Endodermal cell (in vitro differentiated cells): ENCODE measurements at regions not wholly inside any gene's neighbourhood (a gene's known extent, or its start where the extent isn't known, plus 50 kb on each side); places are given as distances from the start of the nearest gene placed in this dataset.

ENCODE experiments used
- DNase-seq: peaks from one replicate; pipeline ENCODE4 v3.0.0-alpha.2; 2017
- H3K27ac ChIP-seq: 2 replicates; pipeline ENCODE4 v1.5.1; 2013; ENCODE audit warnings: mild to moderate bottlenecking, low read depth, low read length, moderate library complexity
- H3K27me3 ChIP-seq: 2 replicates; pipeline ENCODE4 v1.6.1; 2013; ENCODE audit warnings: mild to moderate bottlenecking, low read length, moderate library complexity; ENCODE audit not compliant: insufficient read depth, control insufficient read depth, poor library complexity, severe bottlenecking
- H3K36me3 ChIP-seq: 2 replicates; pipeline ENCODE4 v1.7.0; 2013; ENCODE audit warnings: mild to moderate bottlenecking, low read length, moderate library complexity; ENCODE audit not compliant: control insufficient read depth, insufficient read depth
- H3K4me1 ChIP-seq: one replicate; pipeline ENCODE4 v1.7.0; 2013; ENCODE audit warnings: low read length; ENCODE audit not compliant: control insufficient read depth, insufficient read depth
- H3K4me3 ChIP-seq: 2 replicates; pipeline ENCODE4 v1.5.1; 2013; ENCODE audit warnings: mild to moderate bottlenecking, low read length, moderate library complexity
- H3K9ac ChIP-seq: 2 replicates; pipeline ENCODE4 v1.6.1; 2013; ENCODE audit warnings: mild to moderate bottlenecking, low read length, moderate library complexity; ENCODE audit not compliant: poor library complexity, severe bottlenecking; ENCODE audit errors: extremely low read depth
- H3K9me3 ChIP-seq: 2 replicates; pipeline ENCODE4 v1.6.1; 2013; ENCODE audit warnings: mild to moderate bottlenecking, low read length, moderate library complexity; ENCODE audit not compliant: control insufficient read depth
- H3K27ac Mint-ChIP-seq: 2 replicates; pipeline ENCODE4 v1.8.0; 2020; ENCODE audit warnings: mixed read lengths
- H3K27me3 Mint-ChIP-seq: 2 replicates; pipeline ENCODE4 v1.8.0; 2021; ENCODE audit warnings: mild to moderate bottlenecking, mixed read lengths; ENCODE audit not compliant: insufficient read depth
- H3K36me3 Mint-ChIP-seq: 2 replicates; pipeline ENCODE4 v1.8.0; 2020; ENCODE audit warnings: low read depth, mixed read lengths
- H3K4me1 Mint-ChIP-seq: 2 replicates; pipeline ENCODE4 v1.8.0; 2020; ENCODE audit warnings: mixed read lengths
- H3K4me3 Mint-ChIP-seq: 2 replicates; pipeline ENCODE4 v1.8.0; 2020; ENCODE audit warnings: mild to moderate bottlenecking, moderate library complexity, mixed read lengths
- H3K9me3 Mint-ChIP-seq: 2 replicates; pipeline ENCODE4 v1.8.0; 2020; ENCODE audit warnings: mild to moderate bottlenecking, mixed read lengths
- CTCF ChIP-seq: fragments of 200-600 bp; sonication (generic); conservative IDR thresholded peaks from 2 replicates; pipeline ENCODE4 v1.5.0; 2021; ENCODE audit warnings: antibody characterized with exemption, mild to moderate bottlenecking
- WGBS, 2 experiments: methylation state at CpG; one replicate each; pipeline versions ENCODE4 v1.1.5 to v1.1.7; 2013; ENCODE audit warnings: missing lambda C conversion rate in 2 of 2, mixed read lengths in 1 of 2; ENCODE audit not compliant: insufficient coverage in 1 of 2, insufficient read length in 1 of 2; 5-methylcytosine and 5-hydroxymethylcytosine counted together

GRCh38 chr17:13678361-13678760 is 76.6 kb upstream of the HS3ST3A1 start:
- H3K27ac Mint-ChIP-seq = no peak overlapping the region
- H3K4me3 Mint-ChIP-seq = no peak overlapping the region
- H3K4me1 Mint-ChIP-seq = peaks cover 4% of the 10 kb centered on the region
- H3K9me3 ChIP-seq = no peaks in the 10 kb centered on the region
- no peak overlapping the region for H3K4me3 ChIP-seq
- no peaks in the 10 kb centered on the region for H3K9me3 Mint-ChIP-seq
- no peak overlapping the region for H3K9ac ChIP-seq
- H3K27ac ChIP-seq = no peak overlapping the region
- H3K36me3 Mint-ChIP-seq = no peaks in the 10 kb centered on the region
- H3K27me3 ChIP-seq = no peaks in the 10 kb centered on the region
- no peak for DNase-seq
- no peaks in the 10 kb centered on the region for H3K4me1 ChIP-seq
- H3K36me3 ChIP-seq = no peaks in the 10 kb centered on the region
- no peak for TF ChIP-seq CTCF
- no peaks in the 10 kb centered on the region for H3K27me3 Mint-ChIP-seq

- Histone ChIP-seq H3K4me3 (no peak overlapping the region), H3K9ac (no peak overlapping the region), H3K27me3 (no peaks in the 10 kb centered on the region), H3K36me3 (no peaks in the 10 kb centered on the region), H3K27ac (no peak overlapping the region), H3K9me3 (no peaks in the 10 kb centered on the region), H3K4me1 (no peaks in the 10 kb centered on the region)
- 100% methylated on average over 1 to 3 of the region's 4 CpGs for WGBS, 2 experiments
- H3K4me3 Mint-ChIP-seq = no peak overlapping the region
- H3K27me3 Mint-ChIP-seq = no peaks in the 10 kb centered on the region
- no peaks in the 10 kb centered on the region for H3K36me3 Mint-ChIP-seq
- H3K4me1 Mint-ChIP-seq = peaks cover 4% of the 10 kb centered on the region
- H3K27ac Mint-ChIP-seq = no peak overlapping the region
- no peak for DNase-seq
- H3K9me3 Mint-ChIP-seq = no peaks in the 10 kb centered on the region
- TF ChIP-seq CTCF = no peak
Measured at GRCh38 chr17:13678841-13679240, 77.1 kb upstream of the HS3ST3A1 start.

- 92% methylated on average over 3 of the region's 3 CpGs; no CpG with 5 or more reads in 1 of the 2 experiments for WGBS, 2 experiments
Measured at GRCh38 chr17:13688716-13689115, 87.0 kb upstream of the HS3ST3A1 start.

More at GRCh38 chr17:13688716-13689115, 87.0 kb upstream of the HS3ST3A1 start:
- Histone ChIP-seq H3K27me3 (no peaks in the 10 kb centered on the region), H3K9me3 (no peaks in the 10 kb centered on the region), H3K9ac (no peak overlapping the region), H3K27ac (no peak overlapping the region), H3K4me1 (no peaks in the 10 kb centered on the region), H3K4me3 (no peak overlapping the region), H3K36me3 (no peaks in the 10 kb centered on the region)
- no peak for TF ChIP-seq CTCF
- H3K4me3 Mint-ChIP-seq = no peak overlapping the region
- no peaks in the 10 kb centered on the region for H3K36me3 Mint-ChIP-seq
- no peak for DNase-seq
- no peaks in the 10 kb centered on the region for H3K4me1 Mint-ChIP-seq
- H3K27me3 Mint-ChIP-seq = peaks cover 2% of the 10 kb centered on the region
- H3K27ac Mint-ChIP-seq = no peak overlapping the region
- no peaks in the 10 kb centered on the region for H3K9me3 Mint-ChIP-seq
